Right ventricle myocardium inferior (tissue), 1 donor: ENCODE measurements at regions not wholly inside any gene's neighbourhood (a gene's known extent, or its start where the extent isn't known, plus 50 kb on each side); places are given as distances from the start of the nearest gene placed in this dataset.
A peak's percentile ranks its signal among the peaks of the same experiment; 100 is the strongest.

Experiments
- ATAC-seq: fragments of 200-7000 bp; cut with Tn5 transposase; one replicate; pipeline ENCODE4 v1.9.1; 2020; ENCODE audit warnings: mild to moderate bottlenecking, moderate library complexity
- DNase-seq: peaks from one replicate; pipeline ENCODE4 v3.0.0; 2021; ENCODE audit errors: missing footprints
- intact Hi-C: fragments of 100-400 bp; cut with DNase I; formaldehyde crosslinking; loops from one replicate; pipeline ENCODE4 v1.11.0; 2022
- donor health status: DM: no; HTN: yes; CAD: no; lungs with severe emphysema.

GRCh38 chr15:38688761-38689160 is 124.1 kb upstream of the RASGRP1 start:
- no peak for ATAC-seq
- intact Hi-C loops: loop anchor here (5.0 to 10.0 kb wide), 2 partner anchors 236 to 694 kb away; partner anchors contain the start of gene FAM98B

GRCh38 chr15:38689522-38689921 is 124.9 kb upstream of the RASGRP1 start:
- intact Hi-C loops: loop anchor here (5.0 to 10.0 kb wide), 2 partner anchors 237 to 695 kb away; partner anchors contain the start of gene FAM98B
- ATAC-seq: no peak
- DNase-seq: no peak

More at GRCh38 chr15:38688761-38689160, 124.1 kb upstream of the RASGRP1 start:
- DNase-seq: no peak

GRCh38 chr15:38690216-38690615 is 125.6 kb upstream of the RASGRP1 start:
- ATAC-seq (no peak), DNase-seq (no peak)
- intact Hi-C loops: no loop called here

GRCh38 chr15:38690719-38691332 is 126.2 kb upstream of the RASGRP1 start:
- DNase-seq (peak; percentile 66), ATAC-seq (peak; percentile 56)
- intact Hi-C loops: no loop called here

- no peak for ATAC-seq
Measured at GRCh38 chr15:38691377-38691776, 126.8 kb upstream of the RASGRP1 start.

DNA sequence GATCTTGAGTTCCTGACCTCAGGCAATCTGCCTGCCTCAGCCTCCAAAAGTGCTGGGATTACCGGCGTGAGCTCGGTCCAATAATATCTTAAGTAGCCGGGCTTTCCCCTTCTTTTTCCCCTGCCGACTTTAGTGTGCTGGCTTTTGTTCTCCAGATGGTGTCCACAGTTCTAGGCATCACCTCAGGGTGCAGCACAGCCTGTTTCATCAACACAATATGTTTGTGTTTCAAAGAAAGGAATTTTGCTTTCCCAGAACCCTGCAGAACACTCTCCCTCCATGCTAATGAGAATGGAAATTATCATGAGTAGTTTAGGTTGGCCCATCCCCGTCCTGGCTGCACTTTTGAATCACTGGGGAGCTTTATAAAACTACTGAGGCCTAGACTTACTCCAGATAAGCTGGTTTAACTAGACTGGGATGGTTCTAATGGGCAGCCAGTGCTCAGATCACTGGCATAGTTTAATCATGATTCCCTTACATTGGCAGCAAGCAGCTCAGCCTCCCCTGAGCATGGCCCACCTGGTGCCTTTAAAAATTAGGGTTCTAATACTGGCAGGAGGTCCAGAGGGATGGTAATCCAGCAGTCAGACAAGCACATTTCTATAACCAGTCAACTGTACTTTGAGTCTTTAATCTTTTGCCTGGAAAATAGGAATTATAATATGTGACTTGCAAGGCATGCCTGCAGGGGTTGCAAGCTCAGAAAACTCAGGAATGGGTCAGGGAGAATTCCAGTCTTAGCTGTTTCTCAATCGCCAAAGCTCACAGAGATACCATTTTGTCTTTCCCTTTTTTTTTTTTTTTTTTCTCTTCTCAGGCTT is 127.6 kb upstream of the RASGRP1 start:
- ATAC-seq (no peak), DNase-seq (no peak)
- intact Hi-C loops: no loop called here

More at GRCh38 chr15:38691377-38691776, 126.8 kb upstream of the RASGRP1 start:
- DNase-seq: no peak
- intact Hi-C loops: no loop called here

- intact Hi-C loops: no loop called here
- DNase-seq: no peak
- no peak for ATAC-seq
Measured at GRCh38 chr15:38692789-38693062, 128.1 kb upstream of the RASGRP1 start.

- DNase-seq (no peak), ATAC-seq (peak; percentile 67)
- intact Hi-C loops: no loop called here
Measured at GRCh38 chr15:38695249-38696108, 130.9 kb upstream of the RASGRP1 start.

DNA sequence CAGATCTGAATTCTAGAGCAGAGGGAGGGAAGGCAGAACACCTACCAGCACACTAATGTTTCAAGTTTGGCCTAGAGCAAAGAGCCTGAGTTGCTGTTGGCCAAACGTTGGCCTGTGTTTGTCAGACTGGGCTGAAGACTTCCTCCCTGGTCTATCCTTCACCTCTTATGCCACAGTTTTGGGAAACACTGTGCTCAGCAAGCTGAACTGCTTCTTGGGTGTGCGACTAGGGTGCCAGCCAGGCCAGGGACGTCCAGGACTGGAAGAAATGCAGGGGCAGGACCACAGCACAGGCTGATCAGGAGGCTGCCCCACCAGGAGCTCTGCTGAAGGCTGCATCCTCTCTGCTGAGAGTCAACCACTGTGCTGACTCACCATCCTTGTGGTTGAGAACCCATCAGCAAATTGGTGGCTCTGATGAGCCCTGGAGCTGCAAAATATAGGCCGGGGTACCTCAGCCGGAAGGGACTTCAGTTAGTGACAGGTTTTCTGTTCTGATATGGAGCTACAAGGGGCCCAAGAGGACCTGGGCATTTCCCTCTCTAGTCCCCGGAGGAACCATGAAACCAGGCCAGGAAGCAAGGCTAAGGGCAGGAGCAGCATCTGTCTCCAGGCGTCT is 131.6 kb upstream of the RASGRP1 start:
- intact Hi-C loops: no loop called here
- no peak for DNase-seq
- peak; percentile 5 for ATAC-seq

DNA sequence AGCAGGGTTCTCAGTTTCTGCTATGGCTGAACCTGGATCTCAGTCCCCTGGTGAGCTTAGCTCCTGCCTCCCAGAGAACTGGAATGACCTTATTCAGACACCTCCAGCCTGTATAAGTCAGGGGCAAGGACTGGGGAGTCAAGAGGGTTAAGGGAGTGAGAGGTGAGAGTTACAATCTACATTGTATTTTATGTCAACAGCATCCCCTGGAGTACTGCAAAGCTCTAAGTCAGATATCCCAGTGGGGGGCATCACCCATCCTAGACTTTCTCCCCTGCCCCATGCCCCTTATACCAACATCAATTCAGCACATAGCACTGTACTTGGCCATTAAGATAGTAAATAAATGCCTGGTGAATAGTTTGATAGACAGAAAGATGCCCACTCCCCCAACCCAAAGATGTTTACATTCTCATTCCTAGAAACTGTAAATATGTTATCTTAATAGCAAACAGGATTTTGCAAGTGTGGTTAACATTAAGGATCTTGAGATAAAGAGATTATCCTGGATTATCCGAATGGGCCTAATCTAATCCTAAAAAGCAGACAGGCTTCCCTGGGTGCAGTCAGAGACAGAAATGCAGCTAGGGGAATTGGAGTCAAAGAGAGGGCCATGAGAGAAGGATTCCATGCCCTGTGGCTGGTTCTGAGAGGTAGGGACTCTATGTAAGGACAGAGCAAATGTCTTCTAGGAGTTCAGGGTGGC is 132.3 kb upstream of the RASGRP1 start:
- no peak for DNase-seq
- intact Hi-C loops: no loop called here
- ATAC-seq: no peak

DNA sequence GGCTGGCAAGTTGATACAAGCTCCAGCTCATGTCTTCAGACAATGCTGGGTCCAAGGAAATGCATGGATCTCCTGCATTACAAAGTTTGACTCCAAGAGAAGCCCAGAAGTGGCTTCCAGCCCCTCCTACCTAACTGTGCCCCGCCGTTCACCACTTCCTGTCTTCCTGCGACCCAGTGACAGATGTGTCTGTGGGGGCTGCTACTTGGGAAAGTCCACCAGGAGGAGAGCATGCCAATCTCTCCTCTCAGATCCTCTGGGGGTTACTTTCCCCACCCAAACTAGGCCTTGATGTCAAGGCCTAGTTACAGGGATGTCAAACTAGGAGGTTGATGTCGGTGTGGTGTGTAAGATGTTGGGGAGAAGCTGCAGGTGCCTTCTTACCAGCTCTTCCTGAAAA is 133.6 kb upstream of the RASGRP1 start:
- DNase-seq: no peak
- no peak for ATAC-seq
- intact Hi-C loops: no loop called here

DNA sequence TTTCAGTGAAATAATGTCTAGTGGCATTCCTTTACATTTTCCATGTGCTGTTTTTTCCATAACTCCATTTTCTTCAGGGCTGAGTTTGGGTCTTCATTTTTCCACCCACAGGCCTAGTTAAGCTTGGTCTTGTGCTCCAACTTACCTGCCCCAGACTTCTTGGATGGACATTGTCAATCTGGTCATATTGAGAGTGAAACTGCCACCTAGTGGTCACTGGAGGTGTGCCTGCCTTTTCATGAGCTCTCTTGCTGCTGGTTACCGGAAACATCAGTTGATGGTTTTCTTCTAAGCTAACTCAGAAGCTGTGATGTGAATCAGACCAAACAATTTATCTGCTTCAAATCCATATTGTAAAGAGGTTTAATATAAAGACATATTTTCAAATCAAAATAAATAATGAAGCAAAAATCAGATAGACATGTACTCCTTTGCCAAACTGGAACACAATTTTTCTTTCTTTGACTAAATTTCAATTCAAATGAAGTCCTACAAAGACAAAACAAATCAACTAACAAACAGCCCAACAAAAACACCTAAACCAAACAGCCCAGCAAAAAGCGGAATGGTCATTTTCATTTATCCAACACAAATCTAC is 135.1 kb upstream of the RASGRP1 start:
- peak; percentile 42 for ATAC-seq
- no peak for DNase-seq
- intact Hi-C loops: no loop called here

GRCh38 chr15:38701149-38701548 is 136.5 kb upstream of the RASGRP1 start:
- DNase-seq (no peak), ATAC-seq (no peak)
- intact Hi-C loops: no loop called here

DNA sequence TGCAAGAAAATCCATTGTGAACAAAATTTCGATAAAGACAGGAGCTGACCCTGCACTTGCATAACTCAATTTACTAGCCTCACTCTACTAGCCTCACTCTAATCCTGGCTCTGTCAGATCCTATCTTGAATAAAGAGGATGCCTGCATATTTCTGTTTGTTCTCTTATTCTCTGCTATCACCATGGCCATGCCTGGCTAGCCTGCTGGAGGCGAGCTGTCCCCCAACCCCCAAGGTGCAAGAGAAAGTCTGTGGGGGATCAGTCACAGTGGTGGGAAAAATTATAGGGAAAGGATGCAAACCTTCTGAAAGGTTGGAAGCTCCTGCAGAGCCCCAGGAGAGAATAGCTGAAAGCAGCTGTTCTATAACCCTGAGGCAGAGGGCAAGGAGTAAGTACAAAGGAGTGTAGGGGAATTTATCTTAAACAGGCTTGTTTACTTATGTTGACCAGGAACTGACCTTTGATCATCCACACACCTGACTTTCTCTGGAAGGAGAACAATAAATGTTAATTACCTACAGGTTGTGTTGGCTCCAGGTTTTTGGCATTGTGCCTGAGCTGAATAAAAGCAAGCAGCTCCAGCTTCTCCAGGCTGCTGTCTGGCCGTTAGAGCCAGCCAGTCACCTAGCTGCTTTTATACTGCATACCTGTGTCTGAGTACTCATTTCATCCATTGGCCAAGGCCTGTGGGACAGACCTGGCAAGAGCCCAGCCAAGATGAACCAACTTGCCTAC is 137.7 kb upstream of the RASGRP1 start:
- ATAC-seq (no peak), DNase-seq (no peak)
- intact Hi-C loops: no loop called here

DNA sequence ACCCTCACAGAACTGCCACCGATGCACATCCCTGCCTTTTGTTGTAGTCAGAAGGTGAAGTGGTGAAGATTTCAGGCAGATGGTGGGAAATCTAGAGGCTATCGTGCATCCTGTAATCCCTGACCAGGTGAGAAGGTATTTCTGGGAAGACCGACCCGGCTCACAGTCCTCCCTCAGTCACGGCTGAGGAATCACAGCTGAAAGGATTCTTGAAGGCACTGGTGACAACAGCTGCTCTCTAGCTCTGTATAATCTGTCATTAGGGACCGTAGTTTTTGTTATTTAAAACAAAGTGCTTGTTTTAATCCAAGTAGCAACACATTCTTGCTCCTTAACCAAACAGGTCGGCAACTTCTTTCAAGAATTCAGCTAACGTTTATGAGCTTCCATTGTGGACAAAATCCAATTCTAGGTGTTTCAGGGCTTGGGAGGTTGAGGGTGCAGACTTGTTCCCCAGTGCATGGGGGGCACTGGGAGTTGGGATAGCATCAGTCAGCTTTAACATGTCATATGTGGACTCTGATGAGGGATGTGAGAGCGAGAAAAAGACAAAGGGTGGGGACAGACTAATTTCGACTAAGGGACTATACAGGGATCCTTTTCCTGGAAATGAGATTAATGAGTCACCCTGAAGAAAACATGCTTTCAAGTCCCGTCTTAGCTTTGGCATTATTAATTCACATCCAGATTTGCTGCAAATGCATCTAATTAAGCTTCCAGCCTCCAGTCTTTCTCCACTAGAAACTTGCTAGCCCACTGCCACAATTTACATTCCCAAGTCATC is 141.0 kb upstream of the RASGRP1 start:
- intact Hi-C loops: loop anchor here (5.0 kb wide), 2 partner anchors 877 to 1052 kb away; partner anchors contain the start of gene THBS1
- DNase-seq: no peak
- no peak for ATAC-seq

- no peak for ATAC-seq
- intact Hi-C loops: loop anchor here (5.0 kb wide), 2 partner anchors 875 to 1050 kb away; partner anchors contain the start of gene THBS1
- DNase-seq: no peak
Measured at GRCh38 chr15:38706956-38707355, 142.3 kb upstream of the RASGRP1 start.
